Activated CD4-positive, alpha-beta T cell treated with anti-CD3 and anti-CD28 coated beads, Interleukin-2, amount 50 U/mL, for 48 hours (primary cell): ENCODE measurements at regions not wholly inside any gene's neighbourhood (a gene's known extent, or its start where the extent isn't known, plus 50 kb on each side); places are given as distances from the start of the nearest gene placed in this dataset.
"Not testable (repeated sequence)": the region's sequence is repeated elsewhere in the genome, so short reads cannot be mapped to it uniquely, and the experiment has no call there.

Source experiments
- DNase-seq, 2 experiments: peaks; one replicate each; pipeline ENCODE4 v3.0.0-alpha.2; 2020

DNA sequence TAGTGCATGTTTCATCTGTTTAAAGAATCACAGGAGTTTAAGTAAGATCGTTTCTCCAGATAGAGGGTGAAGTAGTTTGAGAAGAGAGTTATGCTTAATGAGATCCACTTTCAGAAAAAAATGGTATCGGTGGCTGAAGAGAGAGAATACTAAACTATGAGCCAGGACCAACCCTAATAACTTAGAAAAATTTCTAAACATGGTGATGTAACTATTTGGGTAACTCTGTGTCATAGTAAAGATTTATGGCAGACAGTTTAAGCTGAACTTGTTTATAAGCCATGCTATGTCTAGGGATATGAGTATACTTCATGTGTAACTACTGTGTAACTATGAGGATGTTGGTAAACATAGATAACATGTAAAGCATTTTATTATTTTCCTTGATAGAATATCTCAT, 489.5 kb downstream of the KCNJ2 start:
- DNase-seq, result no peak

DNA sequence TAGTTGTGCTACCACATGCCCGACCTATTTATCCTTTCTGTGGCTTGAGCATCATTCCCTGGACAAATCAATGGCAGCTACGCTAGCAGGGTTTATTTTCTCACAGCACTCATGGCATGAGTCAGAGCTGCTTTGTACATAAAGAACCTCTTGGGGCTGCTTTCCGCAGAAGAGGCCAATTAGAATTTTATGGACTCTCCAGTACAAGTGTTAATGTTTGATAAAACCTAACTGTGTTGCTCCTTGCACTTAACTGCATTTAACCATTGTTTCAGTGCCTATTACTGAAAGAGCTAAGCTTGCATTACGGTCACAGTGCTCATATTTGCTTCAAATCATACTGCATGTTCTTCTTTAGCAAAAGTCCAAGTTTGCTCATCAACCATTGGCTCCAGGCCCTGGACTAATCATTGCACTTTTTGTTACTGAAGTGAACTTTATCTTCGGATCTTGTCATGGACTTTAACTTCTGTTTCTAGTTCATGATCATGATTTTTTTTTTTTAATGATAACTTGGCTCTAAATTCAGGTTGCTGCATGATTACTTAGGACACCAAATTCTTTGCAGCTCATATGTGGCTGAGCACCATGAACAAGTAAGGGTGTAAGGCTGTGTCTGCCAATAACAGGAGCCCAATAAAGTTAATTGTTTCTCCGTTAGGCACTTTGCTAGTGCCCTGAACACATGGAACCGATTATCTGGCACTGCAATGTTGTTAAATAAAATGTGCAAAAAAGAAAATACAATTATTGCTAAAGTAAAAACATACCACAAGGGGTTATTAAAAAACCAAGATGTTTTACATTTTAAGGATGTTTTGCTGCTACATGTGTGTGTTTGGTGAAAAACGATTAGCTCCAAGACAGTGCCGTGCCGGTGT, 492.2 kb downstream of the KCNJ2 start:
- DNase-seq, result no peak

DNA sequence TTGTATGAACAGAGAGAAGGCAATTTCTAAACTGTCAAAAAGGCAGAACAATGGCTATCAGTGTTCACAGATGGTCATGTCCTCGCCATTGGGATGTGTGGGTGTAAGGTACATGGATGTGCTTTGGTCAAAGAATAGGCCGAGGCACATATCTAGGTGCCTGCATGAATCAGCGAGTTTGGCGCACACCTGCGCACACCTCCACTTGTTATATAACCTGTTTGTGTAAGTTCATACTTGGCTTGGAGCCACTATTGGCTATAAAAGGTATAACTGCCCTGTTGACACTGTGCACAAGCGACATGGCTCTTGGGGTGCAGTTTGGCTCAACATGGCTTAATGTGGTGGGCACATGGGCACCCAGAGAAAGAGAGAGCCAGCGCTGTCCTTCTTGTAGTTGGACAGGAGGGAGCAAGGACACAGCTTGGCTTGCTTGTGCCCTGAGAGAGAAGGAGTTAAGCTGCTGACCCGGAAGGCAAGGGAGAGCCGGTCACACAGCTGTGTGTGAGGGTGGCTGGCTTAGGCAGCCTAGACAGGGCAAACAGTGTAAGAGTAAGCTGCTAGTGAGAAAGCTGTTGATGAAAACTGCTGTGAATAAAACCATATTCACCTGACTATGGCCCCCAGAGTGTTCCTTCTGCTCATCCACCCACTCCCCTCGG, 499.1 kb downstream of the KCNJ2 start:
- DNase-seq, result no peak

DNA sequence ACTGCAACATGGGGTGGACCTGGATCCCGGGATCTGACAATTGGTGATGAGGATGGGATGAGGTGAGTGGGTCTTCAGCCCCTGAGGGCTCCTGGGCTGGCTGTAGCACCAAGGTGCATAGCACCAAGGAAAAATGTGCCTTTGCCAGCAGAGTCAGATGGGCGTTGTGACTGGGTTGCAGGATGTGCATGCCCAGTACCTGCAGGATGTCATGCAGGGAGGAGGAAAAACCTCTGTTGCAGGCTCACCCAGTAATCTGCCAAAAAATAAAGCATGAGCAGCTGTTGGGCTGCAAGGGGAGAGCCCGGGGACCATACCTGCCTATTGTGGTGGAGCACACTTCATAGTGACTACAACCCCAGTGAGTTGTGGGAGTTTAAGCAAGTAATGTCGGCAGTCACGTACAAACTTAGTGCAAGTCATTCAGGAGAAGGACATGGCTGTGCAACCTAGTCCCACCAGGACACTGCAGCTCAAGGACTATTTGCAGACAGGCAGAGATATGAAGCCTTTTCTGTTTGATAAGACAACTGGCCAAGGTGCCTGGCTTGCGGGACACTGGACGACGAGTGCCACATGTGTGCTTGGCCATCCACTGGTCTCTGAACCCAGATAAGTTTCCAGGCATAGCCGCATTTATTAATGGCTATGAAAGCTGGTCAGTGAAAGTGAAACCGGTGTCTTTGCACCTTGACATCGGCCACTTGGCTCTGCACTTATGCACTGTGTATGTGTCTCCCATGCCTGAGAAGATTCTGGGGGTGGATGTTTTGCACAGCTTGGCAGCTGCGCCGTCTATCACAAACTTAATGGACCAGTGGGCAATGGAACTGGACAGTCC, 499.8 kb downstream of the KCNJ2 start:
- no peak for DNase-seq

DNA sequence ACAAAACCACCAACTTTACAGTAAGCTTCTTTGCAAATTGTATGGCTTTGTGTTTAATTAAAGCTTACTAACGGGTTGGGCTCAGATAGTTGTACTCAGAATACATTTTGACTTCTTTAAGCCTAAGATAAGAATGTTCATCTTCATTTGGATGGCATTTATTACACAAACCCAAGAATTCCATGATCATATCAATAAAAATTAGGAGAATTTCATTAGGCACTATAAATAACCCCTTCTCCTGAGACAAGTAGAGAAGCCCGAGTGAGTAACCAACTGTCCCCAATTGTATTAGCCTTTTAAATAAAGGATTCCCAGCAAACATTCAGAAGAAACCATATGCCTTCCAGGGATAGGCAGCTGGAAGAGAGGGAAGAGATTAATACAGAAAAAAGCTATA, 504.7 kb downstream of the KCNJ2 start:
- no peak for DNase-seq

DNA sequence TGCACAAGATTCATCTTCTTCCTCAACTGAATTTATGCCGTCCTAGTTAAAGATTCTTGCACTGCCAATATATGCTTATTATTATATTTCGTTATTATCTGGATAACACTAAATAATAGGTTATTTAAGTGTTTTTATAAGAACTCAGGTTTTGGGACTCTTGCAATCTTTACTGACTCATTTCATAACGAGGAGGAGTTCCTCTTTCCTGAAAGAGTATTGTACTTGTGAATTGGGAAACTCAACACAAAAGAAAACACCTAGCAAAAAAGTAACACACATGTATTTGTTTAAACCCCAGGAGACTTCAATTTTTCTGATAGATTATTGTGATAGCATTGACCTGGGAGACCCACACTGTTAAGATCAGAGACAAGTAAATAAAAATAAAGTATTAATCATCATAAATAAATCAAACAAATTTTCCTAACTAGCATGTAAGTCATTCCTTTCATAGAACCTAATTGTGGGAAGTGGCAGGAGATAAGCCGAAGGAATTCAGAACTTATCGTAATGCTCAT, 505.8 kb downstream of the KCNJ2 start:
- no peak for DNase-seq

DNA sequence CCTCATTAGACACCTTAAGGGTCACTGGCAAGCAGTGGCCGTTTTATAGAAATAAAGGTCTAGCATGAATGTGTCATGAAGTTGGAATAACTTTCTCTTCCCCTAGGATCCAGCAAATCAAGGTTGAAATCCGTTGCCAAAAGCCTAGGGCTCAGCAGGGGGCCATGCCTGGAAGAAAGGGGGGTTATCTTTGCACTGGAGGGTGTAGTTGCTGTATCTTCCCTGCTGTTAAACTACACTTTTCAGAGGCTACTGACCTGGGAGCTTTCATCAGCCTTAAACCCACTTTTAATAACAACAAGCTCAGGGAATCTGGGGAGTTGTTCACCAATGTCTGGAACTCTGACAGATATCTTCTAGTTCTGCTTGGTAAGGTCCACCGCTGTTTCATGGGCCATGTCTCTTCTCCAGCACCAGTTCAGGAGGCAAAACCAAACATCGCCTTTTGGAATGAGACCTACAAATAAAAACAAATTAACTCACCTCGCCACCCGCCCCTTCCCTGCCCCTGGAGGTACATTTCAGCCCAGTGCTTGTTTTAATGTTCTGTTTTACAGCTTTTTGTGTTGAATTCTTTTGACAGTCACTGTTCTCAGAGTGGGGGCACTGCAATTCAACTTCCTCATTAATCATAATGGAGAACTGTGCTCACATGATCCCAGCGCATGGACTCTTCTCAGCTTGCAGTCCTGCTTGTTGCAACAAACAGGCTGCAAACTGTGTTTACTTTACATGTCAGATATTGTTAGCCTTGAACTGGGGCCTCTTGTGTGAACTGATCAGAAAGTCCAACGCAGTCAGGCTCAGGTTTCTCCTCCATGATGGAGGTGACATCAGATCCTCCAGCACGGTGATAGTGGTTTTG, 508.7 kb downstream of the KCNJ2 start:
- DNase-seq, result no peak

DNA sequence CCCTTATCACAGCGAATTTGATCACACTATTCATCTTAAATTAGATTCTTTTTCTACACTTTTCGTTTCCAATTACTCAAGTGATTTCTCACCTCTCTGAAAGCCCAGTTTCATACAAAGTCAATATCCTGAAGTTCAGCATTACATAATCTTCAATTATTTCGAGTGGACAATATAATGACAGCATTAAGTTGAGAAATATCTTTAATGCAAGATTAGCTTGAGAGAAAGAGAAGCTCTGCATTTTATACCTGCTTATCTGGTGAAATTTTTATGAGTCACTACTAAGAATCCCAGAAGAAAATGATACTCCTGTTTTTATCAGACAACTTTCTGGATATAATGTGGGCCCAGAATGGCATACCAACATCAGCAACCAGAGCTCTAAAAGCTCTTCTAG, 509.6 kb downstream of the KCNJ2 start:
- no peak for DNase-seq

DNA sequence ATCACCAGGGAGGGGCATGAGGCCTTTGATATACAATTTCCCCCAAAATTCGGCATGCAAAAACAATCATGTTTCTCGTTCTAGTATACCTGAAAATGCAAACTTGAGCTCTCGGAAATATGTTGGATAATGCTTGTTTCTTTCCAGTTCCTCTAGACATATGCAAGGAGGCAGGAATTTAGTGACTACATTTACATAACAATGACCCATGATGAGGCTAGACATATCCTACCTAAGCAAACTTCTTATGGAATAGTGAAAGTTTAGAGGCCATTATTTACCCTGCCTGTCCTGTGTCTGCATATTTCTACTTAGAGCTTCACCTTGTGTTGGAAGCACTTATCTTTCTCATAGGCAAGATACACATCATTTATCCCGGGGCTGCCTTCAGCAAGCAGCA, 514.6 kb downstream of the KCNJ2 start:
- no peak for DNase-seq

DNA sequence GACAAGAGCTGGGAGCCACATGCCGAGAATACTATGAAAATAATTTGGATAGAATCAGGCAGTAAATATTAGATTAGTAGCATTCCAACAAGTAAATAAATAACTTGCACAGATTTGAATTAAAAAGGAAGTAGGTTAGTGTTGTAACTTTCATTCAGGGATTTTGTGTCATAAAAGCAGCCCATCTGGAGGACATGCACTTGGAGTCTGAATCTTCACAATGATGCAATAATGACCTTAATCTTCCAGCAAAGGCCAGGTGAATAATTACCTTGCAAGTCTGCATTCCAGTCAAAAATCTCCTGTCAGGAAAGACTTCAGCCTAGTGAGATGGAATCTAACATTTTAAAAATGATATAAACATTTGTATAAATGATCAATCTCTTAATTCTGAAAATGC, 518.1 kb downstream of the KCNJ2 start:
- DNase-seq, result no peak

DNA sequence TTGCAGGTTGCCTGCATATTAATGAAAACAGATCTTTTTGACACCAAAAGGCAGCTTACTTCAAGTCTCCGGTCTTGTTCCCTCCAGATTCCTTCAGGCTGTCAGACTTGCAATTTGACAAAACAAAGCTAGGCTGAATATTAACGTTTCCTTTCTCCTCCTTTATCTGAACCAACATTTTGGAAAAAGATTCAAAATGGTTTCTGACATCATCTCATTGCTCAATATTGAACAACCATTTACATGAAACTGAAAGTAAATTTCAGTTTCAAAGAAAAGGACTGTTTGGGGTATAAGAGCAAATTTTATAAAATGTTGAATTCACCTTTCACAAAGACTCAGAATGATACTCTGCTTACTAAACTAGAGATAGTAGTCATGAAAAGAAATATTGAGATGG, 521.8 kb downstream of the KCNJ2 start:
- no peak for DNase-seq

DNA sequence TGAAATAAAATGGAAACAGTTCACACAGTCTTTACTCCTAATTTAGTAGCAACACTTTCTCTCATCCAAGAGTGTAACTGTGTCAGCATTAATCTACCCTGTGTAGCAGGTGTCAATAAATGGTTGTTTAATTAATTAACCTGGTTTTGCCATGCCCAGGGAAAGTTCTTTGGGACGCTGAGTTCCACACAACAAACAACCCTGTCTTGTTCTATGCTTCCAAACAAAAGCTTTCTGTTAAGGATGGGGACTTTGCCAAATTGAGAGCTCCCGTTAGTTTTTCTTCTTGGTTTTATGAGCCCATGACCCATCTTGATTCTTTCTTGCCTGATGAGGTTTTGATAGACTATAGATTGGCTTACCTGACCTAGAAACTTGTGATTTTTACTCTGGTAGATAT, 530.1 kb downstream of the KCNJ2 start:
- DNase-seq, result no peak

DNA sequence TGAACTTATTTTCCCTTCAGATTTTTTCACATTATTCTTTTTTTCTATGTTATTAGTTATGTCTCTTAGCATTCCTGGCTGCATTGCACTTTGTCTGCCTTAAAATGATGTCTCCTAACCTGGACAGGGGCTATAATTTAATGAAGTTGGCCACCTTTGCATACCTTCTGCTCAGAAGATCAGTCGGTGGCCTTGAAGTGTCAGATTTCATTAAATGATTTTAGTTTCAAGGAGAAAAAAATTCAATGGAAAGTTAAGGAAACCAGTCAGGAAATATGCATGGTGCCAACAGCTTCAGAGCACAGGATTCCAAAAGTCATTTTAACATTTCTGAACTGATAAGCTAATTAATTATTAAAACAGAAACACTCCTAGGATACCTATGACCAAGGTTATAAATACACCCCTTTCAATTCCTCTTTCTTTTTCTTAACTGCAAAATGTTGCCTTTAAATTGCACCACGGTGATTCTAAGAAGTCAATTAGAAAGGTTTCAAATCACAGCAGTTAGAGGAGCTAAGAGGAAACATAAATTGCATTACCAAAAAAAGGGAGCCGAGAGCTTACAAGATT, 533.4 kb downstream of the KCNJ2 start:
- no peak for DNase-seq

DNA sequence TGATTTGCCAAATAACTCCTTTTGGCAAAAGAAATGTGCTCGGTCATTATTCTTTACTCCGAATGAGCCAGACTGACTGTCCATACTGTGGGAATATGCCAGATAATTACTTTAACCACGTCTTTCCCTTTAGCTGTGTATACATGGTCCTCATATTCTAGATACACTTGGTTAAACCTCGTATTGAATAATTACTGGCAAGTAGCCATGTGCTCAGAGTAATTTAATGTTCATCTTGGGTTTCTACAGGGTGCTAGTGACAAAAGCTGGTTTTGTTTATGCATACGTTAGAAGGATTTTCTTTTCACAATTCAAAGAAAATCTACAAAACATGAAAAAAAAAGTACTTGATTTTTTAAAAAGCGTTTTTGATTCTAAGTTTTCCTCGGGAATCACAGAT, 540.3 kb downstream of the KCNJ2 start:
- DNase-seq, result no peak

DNA sequence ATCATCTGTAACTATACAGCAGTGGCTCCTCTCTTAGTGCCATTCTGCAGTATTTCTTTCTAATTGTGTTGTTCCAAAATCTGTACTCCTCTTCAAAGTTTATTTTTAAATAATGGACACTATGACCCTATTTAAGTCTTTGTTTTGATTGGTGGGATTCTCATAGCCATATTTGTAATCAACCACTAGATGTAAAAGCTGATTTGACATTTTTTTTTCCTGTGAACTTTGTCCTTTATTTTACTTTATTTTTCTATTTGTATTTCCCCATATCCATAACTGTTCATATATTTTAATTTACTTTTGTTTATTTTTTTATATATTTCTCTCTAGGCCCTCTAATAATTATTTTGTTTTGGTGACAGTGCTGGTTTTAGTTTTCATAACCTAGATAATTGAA, 544.4 kb downstream of the KCNJ2 start:
- DNase-seq, result no peak

DNA sequence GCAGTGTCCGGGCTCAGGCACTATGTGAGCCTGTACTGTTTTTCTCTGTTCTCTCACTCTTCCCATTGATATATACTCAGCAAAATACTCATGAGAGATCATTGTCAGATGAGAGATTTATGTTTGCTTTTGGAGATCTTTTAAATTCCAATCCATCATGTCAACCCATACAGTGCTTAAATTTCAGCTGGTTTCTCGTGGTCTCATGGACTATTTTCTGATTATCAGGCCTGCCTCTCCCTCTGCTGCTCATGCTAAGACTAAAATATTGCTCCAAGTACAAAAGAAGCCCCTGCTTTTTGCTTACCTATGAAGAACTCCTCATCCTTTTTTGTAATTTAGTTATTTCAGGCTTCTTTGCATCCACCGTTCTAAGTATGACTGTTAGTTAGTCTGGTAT, 547.2 kb downstream of the KCNJ2 start:
- DNase-seq, result no peak

DNA sequence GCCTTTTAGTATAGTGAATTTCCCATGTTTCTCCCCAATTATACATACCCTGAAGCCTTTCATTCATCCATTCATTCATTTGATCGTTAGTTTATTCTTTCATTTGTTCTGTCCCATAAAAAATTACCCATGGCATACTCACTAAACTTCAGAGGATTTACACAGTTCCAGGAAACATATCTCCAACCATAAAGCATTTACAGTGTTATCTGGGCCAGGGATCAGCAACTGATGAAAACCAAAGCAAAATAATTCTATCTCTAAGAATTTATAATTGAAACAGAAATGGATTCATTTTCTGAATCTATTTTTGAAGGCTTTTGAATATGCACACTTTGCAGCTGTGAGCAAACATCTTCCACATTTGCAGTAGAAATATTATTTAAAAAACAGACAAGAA, 547.7 kb downstream of the KCNJ2 start:
- DNase-seq, result no peak

DNA sequence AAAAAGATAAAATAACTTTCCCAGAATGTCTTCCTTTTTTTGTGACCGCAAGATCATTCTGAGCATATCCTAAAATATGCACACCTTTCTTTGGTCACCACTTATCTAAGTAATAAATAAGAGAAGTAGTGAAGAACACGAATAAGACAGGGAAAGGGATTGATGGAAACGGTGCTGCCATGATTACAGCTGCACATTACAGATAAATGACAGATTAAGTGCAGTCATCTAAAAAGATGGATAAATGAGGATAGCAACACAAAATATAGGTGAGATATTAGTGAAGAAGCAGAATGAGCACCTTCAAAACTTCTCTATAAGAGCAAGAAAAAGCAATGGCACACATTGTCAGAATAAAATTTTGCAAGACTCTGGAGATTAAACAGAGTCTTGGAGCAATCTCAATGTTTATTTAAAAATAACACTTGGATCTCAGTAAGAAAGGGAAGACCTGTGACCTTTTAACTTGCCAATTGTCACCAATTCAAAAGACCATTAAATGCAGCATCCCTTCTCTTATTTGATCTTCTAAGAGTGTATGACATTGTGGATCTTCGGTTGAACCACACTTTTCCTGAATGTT, 567.1 kb downstream of the KCNJ2 start:
- DNase-seq, result no peak

DNA sequence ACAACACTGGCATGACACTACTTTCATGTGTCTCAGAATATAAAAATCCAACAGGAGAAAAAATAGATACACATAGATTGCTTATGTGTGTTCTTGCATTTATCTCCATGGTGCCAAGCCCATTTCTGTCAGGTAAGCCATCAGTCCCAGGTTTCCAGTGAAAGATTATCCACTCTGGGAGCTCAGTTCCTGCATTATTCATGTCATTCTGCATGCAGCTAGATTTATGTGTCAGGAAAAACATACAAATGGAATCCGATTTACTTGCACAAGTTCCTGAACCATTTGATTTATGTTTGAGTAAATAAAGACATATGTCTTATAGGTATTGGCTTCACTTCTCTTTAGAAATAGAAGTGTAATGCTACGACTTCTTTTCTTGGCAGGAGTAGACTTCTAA, 569.7 kb downstream of the KCNJ2 start:
- DNase-seq, result no peak

DNA sequence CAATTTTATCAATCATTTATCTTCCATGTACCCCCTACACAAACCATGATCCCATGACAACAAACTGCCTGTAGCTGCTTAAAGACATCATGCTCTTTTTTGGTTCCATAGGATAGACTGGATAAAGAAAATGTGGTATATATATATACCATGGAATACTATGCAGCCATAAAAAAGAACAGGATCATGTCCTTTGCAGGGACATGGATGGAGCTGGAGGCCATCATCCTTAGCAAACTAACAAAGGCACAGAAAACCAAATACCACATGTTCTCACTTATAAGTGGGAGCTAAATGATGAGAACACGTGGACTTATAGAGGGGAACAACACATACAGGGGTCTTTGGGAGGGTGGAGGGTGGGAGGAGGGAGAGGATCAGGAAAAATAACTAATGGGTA, 577.2 kb downstream of the KCNJ2 start:
- not testable (repeated sequence) for DNase-seq

DNA sequence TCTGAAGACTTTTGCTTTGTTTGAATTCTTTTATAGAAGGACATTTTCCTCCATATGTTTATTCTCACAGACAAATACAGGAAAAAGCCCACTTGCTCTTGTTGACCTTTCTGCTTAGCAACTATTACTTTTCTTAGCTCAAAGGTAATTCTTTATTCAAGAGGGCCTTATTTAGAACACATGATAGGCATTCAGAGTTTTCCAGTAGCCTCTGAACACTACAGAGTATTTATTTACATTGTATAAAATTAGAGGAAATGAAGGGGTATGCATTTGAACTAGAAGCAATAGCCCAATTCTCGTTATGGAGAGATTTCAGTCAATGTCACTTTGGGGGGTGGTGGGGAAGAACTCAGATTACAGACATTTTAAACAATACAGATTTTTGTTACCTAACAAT, 581.7 kb downstream of the KCNJ2 start:
- DNase-seq, result no peak

DNA sequence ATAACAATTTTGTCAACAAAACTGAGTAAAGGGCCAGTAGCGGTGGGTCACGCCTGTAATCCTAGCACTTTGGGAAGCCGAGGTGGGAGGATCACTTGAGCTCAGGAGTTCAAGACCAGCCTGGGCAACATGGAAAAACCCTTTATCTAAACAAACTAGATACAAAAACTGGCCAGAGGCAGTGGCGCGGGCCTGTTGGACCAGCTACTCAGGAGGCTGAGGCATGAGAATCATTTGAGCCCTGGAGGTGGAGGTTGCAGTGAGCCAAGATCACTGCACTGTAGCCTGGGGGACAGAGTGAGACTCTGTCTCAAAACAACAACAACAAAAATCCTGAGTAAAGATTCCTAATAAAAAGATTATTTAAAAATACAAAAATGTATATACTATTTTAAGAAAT, 583.1 kb downstream of the KCNJ2 start:
- not testable (repeated sequence) for DNase-seq
